Aorta (tissue), 5 donors: ENCODE measurements at regions not wholly inside any gene's neighbourhood (a gene's known extent, or its start where the extent isn't known, plus 50 kb on each side); places are given as distances from the start of the nearest gene placed in this dataset.

Experiments used
- ATAC-seq: fragments of 200-7000 bp; cut with Tn5 transposase; one replicate; pipeline ENCODE4 v1.9.1; 2022; ENCODE audit warnings: moderate library complexity; ENCODE audit not compliant: low FRiP score
- DNase-seq, 2 donors: peaks; one replicate each; pipeline ENCODE4 v3.0.0-alpha.2; 2020
- H3K27ac ChIP-seq, 2 donors: one replicate each; pipeline ENCODE4 v1.5.1; 2013; ENCODE audit warnings: low read length in 2 of 2, mild to moderate bottlenecking in 2 of 2, moderate library complexity in 2 of 2, control low read depth in 1 of 2, inconsistent platforms in 1 of 2, low read depth in 1 of 2
- H3K27me3 ChIP-seq, 2 donors: one replicate each; pipeline ENCODE4 v1.6.1; 2013; ENCODE audit warnings: control low read depth in 1 of 2, low read length in 1 of 2, mild to moderate bottlenecking in 1 of 2, moderate library complexity in 1 of 2; ENCODE audit not compliant: insufficient read depth in 2 of 2, control insufficient read depth in 1 of 2
- H3K36me3 ChIP-seq, 2 donors: one replicate each; pipeline ENCODE4 v1.6.1; 2013; ENCODE audit warnings: control low read depth in 1 of 2, low read length in 1 of 2, mild to moderate bottlenecking in 1 of 2; ENCODE audit not compliant: insufficient read depth in 2 of 2, control insufficient read depth in 1 of 2
- H3K4me1 ChIP-seq, 2 donors: one replicate each; pipeline ENCODE4 v1.6.1; 2013; ENCODE audit warnings: low read length in 2 of 2, control low read depth in 1 of 2, mild to moderate bottlenecking in 1 of 2, moderate library complexity in 1 of 2; ENCODE audit not compliant: insufficient read depth in 2 of 2, control insufficient read depth in 1 of 2
- H3K4me3 ChIP-seq, 2 donors: one replicate each; pipeline ENCODE4 v1.5.1; 2013; ENCODE audit warnings: low read length in 2 of 2, control low read depth in 1 of 2, mild to moderate bottlenecking in 1 of 2
- H3K9me3 ChIP-seq: one replicate; pipeline ENCODE4 v1.6.1; 2013; ENCODE audit warnings: mild to moderate bottlenecking, low read length; ENCODE audit not compliant: control insufficient read depth
- WGBS, 2 donors: extraction: QIAGEN DNeasy Blood & Tissue Kit; methylation state at CpG; one replicate each; pipeline ENCODE4 v1.1.7; 2013; 5-methylcytosine and 5-hydroxymethylcytosine counted together
- intact Hi-C, 2 donors: fragments of 100-400 bp; cut with DNase I; formaldehyde crosslinking; loops; one replicate each; pipeline versions ENCODE4 v1.14.2 to v1.15.0; 2022
- donor health status: healthy with polysubstance abuse.
- donor health status: Bipolar disorder and iron deficiency.
- donor health status: DM: no; HTN: no; CAD: no.
- donor health status: DM: no; HTN: no; CAD: no.
- donor health status: DM: yes; HTN: yes; CAD: no.

DNA sequence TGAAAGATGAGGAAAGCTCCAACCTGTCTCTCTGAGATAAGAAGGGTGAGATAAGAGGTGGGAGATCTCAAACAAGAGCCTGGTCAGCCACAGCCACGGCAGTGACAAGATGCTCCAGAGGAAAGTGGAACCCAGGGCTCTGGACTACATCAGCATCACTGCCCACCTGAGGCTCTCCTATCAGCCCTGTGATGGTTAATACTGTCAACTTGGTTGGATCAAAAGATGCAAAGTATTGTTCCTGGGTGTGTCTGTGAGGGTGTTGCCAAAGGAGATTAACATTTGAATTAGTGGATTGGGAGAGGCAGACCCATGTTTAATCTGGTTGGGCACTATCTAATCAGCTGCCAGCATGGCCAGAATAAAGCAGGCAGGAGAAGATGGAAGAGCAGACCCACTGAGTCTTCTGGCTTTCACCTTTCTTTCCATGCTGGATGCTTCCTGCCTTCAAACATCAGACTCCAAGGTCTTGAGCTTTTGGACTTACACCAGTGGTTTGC, 476.6 kb upstream of the NBEA start:
- intact Hi-C loops: no loop called here
- DNase-seq (no peak), ATAC-seq (no peak)
- H3K4me3 ChIP-seq: no peak overlapping the region
- no peaks in the 10 kb centered on the region for H3K9me3 ChIP-seq
- WGBS, 2 donors: 80 to 95% methylated on average over 1 of the region's 1 CpG
- peaks cover 2 to 6% of the 10 kb centered on the region in 2 donors for H3K4me1 ChIP-seq
- no peaks in the 10 kb centered on the region for H3K36me3 ChIP-seq
- H3K27ac ChIP-seq: no peak overlapping the region
- no peaks in the 10 kb centered on the region for H3K27me3 ChIP-seq

DNA sequence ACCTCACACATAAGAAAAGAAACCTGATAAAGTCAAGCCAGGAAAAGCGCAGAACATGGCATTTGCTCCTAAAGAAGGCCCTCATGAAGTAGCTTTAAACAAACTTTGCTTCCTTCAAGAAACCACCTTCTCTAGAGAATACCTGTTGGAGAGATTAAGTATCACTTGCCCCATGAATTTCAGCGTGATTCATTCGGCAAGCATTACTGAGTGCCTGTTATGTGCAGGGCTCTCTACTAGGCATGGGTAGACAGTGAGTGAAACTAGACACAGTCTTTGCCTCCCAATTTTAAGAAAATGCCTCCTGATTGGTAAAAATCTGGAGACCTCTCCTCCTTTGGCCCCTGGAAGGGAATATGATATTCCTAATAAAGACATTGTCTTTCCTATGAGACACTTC, 475.8 kb upstream of the NBEA start:
- no peak for ATAC-seq
- no peaks in the 10 kb centered on the region for H3K36me3 ChIP-seq
- no peak overlapping the region for H3K27ac ChIP-seq
- intact Hi-C loops: no loop called here
- peaks cover 2 to 6% of the 10 kb centered on the region in 2 donors for H3K4me1 ChIP-seq
- 96 to 99% methylated on average over 3 of the region's 3 CpGs for WGBS, 2 donors
- H3K27me3 ChIP-seq: no peaks in the 10 kb centered on the region
- no peak overlapping the region for H3K4me3 ChIP-seq
- no peaks in the 10 kb centered on the region for H3K9me3 ChIP-seq
- DNase-seq: no peak

DNA sequence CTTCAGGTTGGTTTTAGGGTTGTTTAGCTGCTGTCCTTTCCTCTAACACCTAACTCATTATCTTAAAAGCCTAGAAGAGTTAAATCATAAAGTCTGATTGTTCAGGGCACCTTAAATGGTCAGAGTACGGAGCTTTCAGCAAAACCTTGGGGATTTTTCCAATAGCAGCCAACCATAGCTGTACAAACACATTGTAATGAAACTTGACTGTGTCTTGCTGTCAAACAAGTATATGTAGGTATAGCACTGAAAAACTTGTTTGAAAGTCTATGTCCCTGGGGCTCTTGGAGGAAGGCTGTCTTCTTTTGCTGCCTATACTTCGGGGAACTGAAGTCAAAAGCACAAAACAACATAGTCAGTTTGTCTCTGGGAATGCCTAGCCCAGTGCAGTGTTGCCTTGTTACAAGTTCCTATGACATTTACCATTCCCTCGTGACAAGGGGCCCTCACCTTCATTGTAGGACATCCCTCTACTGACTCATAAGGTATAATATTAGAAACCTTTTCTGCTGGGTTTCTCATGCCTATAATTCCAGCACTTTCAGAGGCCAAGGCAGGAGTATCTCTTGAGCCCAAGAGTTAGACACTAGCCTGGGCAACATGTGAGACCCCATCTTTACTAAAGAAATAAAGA, 474.5 kb upstream of the NBEA start:
- intact Hi-C loops: no loop called here
- Histone ChIP-seq H3K27ac (peak overlapping the region in 1 of 2 donors; percentile 23), H3K9me3 (no peaks in the 10 kb centered on the region)

DNA sequence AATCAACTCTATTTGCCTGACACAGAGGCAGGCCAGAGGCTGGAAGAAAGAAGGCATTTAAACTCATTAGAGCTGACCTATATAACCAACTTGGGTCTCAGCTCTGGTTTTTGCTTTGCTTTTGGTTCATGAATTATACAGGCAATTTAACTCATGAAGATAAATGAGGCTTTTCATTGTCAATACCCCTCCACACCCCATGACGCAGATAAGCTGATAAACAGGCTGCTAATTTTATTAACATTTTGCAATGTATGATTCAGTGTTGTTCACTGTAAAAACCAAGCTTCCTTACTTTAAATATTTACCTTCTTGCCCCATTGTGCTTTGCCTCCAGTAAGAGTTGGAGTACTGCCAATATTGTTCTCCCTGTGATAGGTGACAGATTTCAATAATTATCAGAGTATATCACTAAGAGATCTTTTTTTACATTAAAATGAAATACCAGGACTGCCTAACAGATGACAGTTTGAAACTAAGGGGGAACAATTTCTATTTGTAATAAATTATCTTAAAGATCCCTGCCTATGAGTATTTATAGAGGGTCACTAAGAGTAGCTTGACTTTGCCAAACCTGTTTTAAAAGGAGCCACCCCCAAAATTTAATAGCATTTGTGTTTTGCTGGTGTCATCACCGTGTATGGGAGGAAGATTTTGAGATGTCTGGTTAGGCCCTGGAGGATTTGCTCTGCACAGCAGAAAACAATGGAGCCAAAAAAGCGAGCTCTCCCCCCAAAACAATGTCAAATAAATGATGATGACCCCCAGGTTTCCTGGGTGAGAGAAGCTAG, 472.7 kb upstream of the NBEA start:
- Histone ChIP-seq H3K4me3 (no peak overlapping the region), H3K27ac (no peak overlapping the region), H3K27me3 (no peaks in the 10 kb centered on the region), H3K36me3 (no peaks in the 10 kb centered on the region), H3K9me3 (no peaks in the 10 kb centered on the region), H3K4me1 (peaks cover 0 to 2% of the 10 kb centered on the region in 2 donors)
- DNase-seq (no peak), ATAC-seq (no peak)
- intact Hi-C loops: no loop called here
- WGBS, 2 donors: 96 to 97% methylated on average over 3 of the region's 3 CpGs

More for the DNA sequence above, 474.5 kb upstream of the NBEA start:
- Histone ChIP-seq H3K36me3 (no peaks in the 10 kb centered on the region), H3K4me1 (peaks cover 1 to 2% of the 10 kb centered on the region in 2 donors), H3K4me3 (no peak overlapping the region), H3K27me3 (no peaks in the 10 kb centered on the region)
- DNase-seq: no peak
- ATAC-seq: no peak
- 66 to 79% methylated on average over 3 of the region's 3 CpGs for WGBS, 2 donors

DNA sequence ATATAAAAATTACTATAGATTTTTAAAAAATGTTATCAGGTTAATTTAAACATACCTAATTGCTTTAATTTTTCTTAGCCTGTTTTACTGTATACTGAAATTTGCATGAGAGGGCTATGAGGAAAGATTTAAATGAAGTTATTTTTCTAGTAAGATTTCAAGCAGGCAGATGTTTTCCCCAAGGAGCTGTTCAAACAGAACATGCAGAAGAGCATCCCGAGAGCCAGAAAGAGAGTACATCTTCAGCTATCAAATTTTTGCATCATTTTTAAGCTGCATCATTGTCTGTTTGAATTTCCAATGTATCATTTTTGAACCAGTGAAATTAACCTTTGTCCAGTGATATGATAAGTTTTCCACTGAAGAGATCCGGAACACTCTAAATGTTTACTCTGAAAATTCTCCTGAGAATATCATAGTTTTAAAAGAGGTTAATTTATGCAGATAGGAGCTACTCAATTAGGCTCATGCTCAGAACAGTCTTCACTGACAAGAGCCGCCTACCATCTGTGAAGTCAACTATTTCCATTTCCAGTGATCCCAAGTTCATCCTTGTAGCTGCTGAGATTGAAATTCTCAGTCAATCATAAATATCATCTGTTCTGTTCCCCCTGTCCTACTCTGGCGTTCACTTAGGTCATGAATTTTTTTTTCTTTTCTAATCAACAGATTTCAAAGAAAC, 467.7 kb upstream of the NBEA start:
- no peak for DNase-seq
- H3K9me3 ChIP-seq: no peaks in the 10 kb centered on the region
- H3K36me3 ChIP-seq: no peaks in the 10 kb centered on the region
- no peaks in the 10 kb centered on the region for H3K27me3 ChIP-seq
- no peak for ATAC-seq
- WGBS, 2 donors: 76 to 85% methylated on average over 4 of the region's 4 CpGs
- no peak overlapping the region for H3K4me3 ChIP-seq
- intact Hi-C loops: no loop called here
- no peak overlapping the region for H3K27ac ChIP-seq
- H3K4me1 ChIP-seq: no peaks in the 10 kb centered on the region

DNA sequence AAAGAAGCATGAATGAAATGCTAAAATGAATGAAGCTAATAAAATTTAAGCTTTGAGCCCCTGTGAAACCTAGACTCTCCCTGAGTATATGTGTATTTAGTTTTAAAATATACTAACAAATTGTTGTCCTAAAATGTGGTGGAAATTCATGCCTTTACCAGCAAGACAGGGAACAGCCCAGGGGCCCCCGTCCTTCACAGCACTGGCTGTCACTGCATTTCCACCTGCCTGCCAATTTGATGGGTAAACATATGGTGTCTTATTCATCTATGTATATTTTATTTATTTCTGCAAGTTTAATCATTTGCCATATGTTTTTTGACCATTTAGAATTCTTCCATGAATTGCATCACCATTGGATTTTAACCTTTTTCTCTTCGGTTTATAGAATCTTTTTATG, 463.7 kb upstream of the NBEA start:
- Histone ChIP-seq H3K27ac (no peak overlapping the region), H3K4me1 (no peaks in the 10 kb centered on the region), H3K4me3 (no peak overlapping the region), H3K9me3 (no peaks in the 10 kb centered on the region), H3K27me3 (no peaks in the 10 kb centered on the region), H3K36me3 (no peaks in the 10 kb centered on the region)
- ATAC-seq (no peak), DNase-seq (no peak)
- intact Hi-C loops: no loop called here
- WGBS, 2 donors: 93 to 94% methylated on average over 2 of the region's 2 CpGs

DNA sequence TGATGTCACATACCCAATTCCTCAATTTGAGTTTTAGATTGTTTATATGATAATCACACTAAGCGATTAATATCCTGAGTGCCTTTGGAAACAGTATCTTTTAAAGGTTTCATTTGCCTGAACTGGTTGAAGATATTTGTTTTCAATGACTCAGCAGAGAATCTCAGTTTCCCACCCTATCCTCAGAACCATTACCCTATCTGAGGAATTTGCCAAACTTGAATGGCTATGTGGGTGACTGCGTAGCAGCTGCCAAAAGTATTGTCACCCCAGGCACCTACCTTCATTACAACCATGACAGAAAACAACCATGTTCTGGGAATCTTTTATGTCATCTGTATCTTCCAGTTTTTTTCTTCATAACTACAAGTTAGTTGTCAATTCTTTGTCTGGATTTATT, 440.1 kb upstream of the NBEA start:
- intact Hi-C loops: no loop called here
- Histone ChIP-seq H3K9me3 (no peaks in the 10 kb centered on the region), H3K4me3 (no peak overlapping the region), H3K27ac (no peak overlapping the region), H3K36me3 (no peaks in the 10 kb centered on the region), H3K4me1 (no peaks in the 10 kb centered on the region), H3K27me3 (no peaks in the 10 kb centered on the region)
- WGBS, 2 donors: 84 to 92% methylated on average over 2 of the region's 2 CpGs
- no peak for DNase-seq
- ATAC-seq: no peak

DNA sequence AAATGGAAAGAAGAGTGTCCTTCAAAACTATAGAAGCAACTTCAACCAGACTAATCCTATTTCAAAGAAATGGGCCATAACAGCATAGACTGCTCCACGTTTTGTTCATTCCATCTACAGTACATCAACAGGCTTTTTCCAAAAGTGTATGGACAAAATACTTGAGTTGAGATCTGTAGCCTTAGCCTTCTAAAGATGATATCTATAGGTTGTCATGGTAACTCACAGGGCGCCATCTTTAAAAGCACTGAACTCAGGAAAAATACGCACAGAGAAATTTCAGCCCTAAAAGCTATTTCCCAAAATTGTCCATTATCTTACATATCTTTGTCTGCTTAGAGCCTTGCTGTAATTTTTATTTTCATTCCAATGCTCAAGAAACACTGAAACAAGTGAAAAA, 439.4 kb upstream of the NBEA start:
- Histone ChIP-seq H3K27me3 (no peaks in the 10 kb centered on the region), H3K9me3 (no peaks in the 10 kb centered on the region), H3K4me1 (no peaks in the 10 kb centered on the region), H3K4me3 (no peak overlapping the region), H3K36me3 (no peaks in the 10 kb centered on the region), H3K27ac (no peak overlapping the region)
- WGBS, 2 donors: 83% methylated on average over 3 of the region's 3 CpGs
- DNase-seq: no peak
- intact Hi-C loops: no loop called here
- ATAC-seq: no peak
